K562 (cell line): ENCODE measurements at regions not wholly inside any gene's neighbourhood (a gene's known extent, or its start where the extent isn't known, plus 50 kb on each side); places are given as distances from the start of the nearest gene placed in this dataset.

Experiments used
- ATAC-seq: fragments of 200-7000 bp; cut with Tn5 transposase; 3 replicates; pipeline ENCODE4 v1.9.1; 2020; ENCODE audit warnings: moderate library complexity
- BruUV-seq: library from RNA; stranded (reverse); fragments of 400-500 nt; replicated peaks from 2 replicates; lab custom pipeline; 2021; lab: Mats Ljungman, UMichigan
- CTCF ChIA-PET: fragments of 300-600 bp; formaldehyde crosslinking; extraction: SDS; loops from one replicate; lab custom pipeline; 2021; ENCODE audit warnings: low intra/inter-chr PET ratio; lab: Yijun Ruan, JAX
- POLR2A ChIA-PET: fragments of 300-600, 350-650 bp; sonication (Branson Sonifier 250); formaldehyde crosslinking; extraction: SDS; loops from one replicate; lab custom pipeline; 2021; ENCODE audit warnings: antibody characterized with exemption, inconsistent platforms; lab: Yijun Ruan, JAX
- DNase-seq, 4 experiments: peaks; one replicate each; pipeline versions ENCODE4 v3.0.0 to v3.0.0-alpha.2; 2011 to 2018; ENCODE audit warnings: low spot score in 3 of 4, mixed read lengths in 3 of 4; ENCODE audit errors: extremely low read depth in 1 of 4
- FAIRE-seq: peaks from 2 replicates; lab custom pipeline; 2011; peaks lifted over from hg19 to GRCh38; lab: Jason Lieb, UNC
- H2AFZ ChIP-seq: 2 replicates; pipeline ENCODE4 v1.6.0; 2011; ENCODE audit warnings: low read depth, low read length, control low read depth, inconsistent platforms
- H3K27ac ChIP-seq: fragments of 200-600 bp; 3 replicates; pipeline ENCODE4 v1.8.0; 2011; ENCODE audit warnings: low read depth, mild to moderate bottlenecking, control low read depth, inconsistent platforms, low read length, moderate library complexity, mixed read lengths; ENCODE audit errors: extremely low read depth
- H3K27me3 ChIP-seq, 2 experiments: fragments of 300-600 bp in 1 of 2; 2 replicates in 1 of 2; 3 replicates in 1 of 2; pipeline versions ENCODE4 v1.6.0 to v1.8.0; 2011; ENCODE audit warnings: inconsistent platforms in 2 of 2, low read length in 2 of 2, mild to moderate bottlenecking in 1 of 2, mixed read lengths in 1 of 2, moderate library complexity in 1 of 2; ENCODE audit not compliant: control insufficient read depth in 2 of 2, insufficient read depth in 2 of 2
- H3K36me3 ChIP-seq: fragments of 300-600 bp; 3 replicates; pipeline ENCODE4 v1.8.0; 2011; ENCODE audit warnings: mild to moderate bottlenecking, low read length, inconsistent platforms; ENCODE audit not compliant: control insufficient read depth, insufficient read depth
- H3K4me1 ChIP-seq, 2 experiments: fragments of 200-600 bp in 1 of 2; replicated peaks in 1 of 2; 2 replicates in 1 of 2; 3 replicates in 1 of 2; pipeline versions ENCODE4 v1.5.1 to v1.8.0; 2011; ENCODE audit warnings: inconsistent platforms in 2 of 2, low read length in 2 of 2, mild to moderate bottlenecking in 1 of 2, mixed read lengths in 1 of 2, moderate library complexity in 1 of 2; ENCODE audit not compliant: control insufficient read depth in 2 of 2, insufficient read depth in 2 of 2
- H3K4me2 ChIP-seq: 2 replicates; pipeline ENCODE4 v1.6.1; 2011; ENCODE audit warnings: low read length, control low read depth, inconsistent platforms, mixed read lengths; ENCODE audit not compliant: insufficient read depth
- H3K4me3 ChIP-seq: fragments of 200-600 bp; sonication (generic), shearing (Covaris generic); 2 replicates; pipeline ENCODE4 v1.5.1; 2016; ENCODE audit warnings: control low read depth, inconsistent platforms
- H3K79me2 ChIP-seq: fragments of 200-600 bp; 3 replicates; pipeline ENCODE4 v1.8.0; 2011; ENCODE audit warnings: low read length, inconsistent platforms; ENCODE audit not compliant: control insufficient read depth, insufficient read depth
- H3K9ac ChIP-seq, 2 experiments: 2 replicates each; pipeline versions ENCODE4 v1.6.0 to v1.6.1; 2011; ENCODE audit warnings: low read depth in 2 of 2, low read length in 2 of 2, control low read depth in 1 of 2, inconsistent platforms in 1 of 2, mild to moderate bottlenecking in 1 of 2, mixed read lengths in 1 of 2; ENCODE audit not compliant: insufficient read depth in 1 of 2
- H3K9me1 ChIP-seq: one replicate; pipeline ENCODE4 v1.6.0; 2011; ENCODE audit warnings: inconsistent platforms, mild to moderate bottlenecking, low read length, moderate library complexity; ENCODE audit not compliant: control insufficient read depth, insufficient read depth
- H3K9me3 ChIP-seq: replicated peaks from 2 replicates; pipeline ENCODE4 v1.5.1; 2011; ENCODE audit warnings: low read depth, low read length, inconsistent platforms; ENCODE audit not compliant: control insufficient read depth, insufficient read depth
- H4K20me1 ChIP-seq: replicated peaks from 2 replicates; pipeline ENCODE4 v1.6.1; 2011; ENCODE audit warnings: low read length, inconsistent platforms, mixed read lengths; ENCODE audit not compliant: control insufficient read depth, insufficient read depth
- ELF2 ChIP-seq: fragments of 250-450 bp; sonication (Bioruptor Pico); IDR thresholded peaks from 2 replicates; pipeline ENCODE4 v1.5.0; 2021; ENCODE audit warnings: mild to moderate bottlenecking
- FOS ChIP-seq: IDR thresholded peaks from 3 replicates; pipeline ENCODE4 v1.6.1; 2011; ENCODE audit not compliant: insufficient read length; ENCODE audit errors: extremely low read depth
- GTF2A2 ChIP-seq: IDR thresholded peaks from 2 replicates; pipeline ENCODE4 v1.6.1; 2016; ENCODE audit warnings: mild to moderate bottlenecking, missing genetic modification characterization, missing compliant biosample characterization
- HMG20A ChIP-seq: fragments of 450-650 bp; formaldehyde crosslinking; conservative IDR thresholded peaks from 2 replicates; pipeline ENCODE4 v1.4.0; 2020; ENCODE audit warnings: mild to moderate bottlenecking, mixed read lengths
- IFI16 ChIP-seq: fragments of 250-450 bp; sonication (Bioruptor Pico); IDR thresholded peaks from 2 replicates; pipeline ENCODE4 v2.1.2; 2022; ENCODE audit warnings: mild to moderate bottlenecking, inconsistent platforms
- JUNB ChIP-seq: fragments of 450-650 bp; formaldehyde crosslinking; conservative IDR thresholded peaks from 2 replicates; pipeline ENCODE4 v1.4.0; 2020; ENCODE audit warnings: mild to moderate bottlenecking
- NUFIP1 ChIP-seq: fragments of 450-650 bp; IDR thresholded peaks from 2 replicates; pipeline ENCODE4 v1.6.1; 2018; ENCODE audit not compliant: partially characterized antibody
- PHF21A ChIP-seq: fragments of 450-650 bp; IDR thresholded peaks from 2 replicates; pipeline ENCODE4 v1.6.1; 2017; ENCODE audit warnings: low read depth, borderline replicate concordance
- RFX7 ChIP-seq: fragments of 250-450 bp; sonication (Bioruptor Pico); IDR thresholded peaks from 2 replicates; pipeline ENCODE4 v1.5.1; 2021; ENCODE audit warnings: mild to moderate bottlenecking
- SNIP1 ChIP-seq: fragments of 450-650 bp; IDR thresholded peaks from 2 replicates; pipeline ENCODE4 v1.7.1; 2017; ENCODE audit warnings: low read depth, mild to moderate bottlenecking
- SREBF1 ChIP-seq: fragments of 150-350 bp; IDR thresholded peaks from 2 replicates; pipeline ENCODE4 v1.6.1; 2014; ENCODE audit warnings: antibody characterized with exemption, low read depth, low read length, borderline replicate concordance
- SRSF1 ChIP-seq: fragments of 200-400 bp; formaldehyde crosslinking; IDR thresholded peaks from 2 replicates; pipeline ENCODE4 v1.6.1; 2017; ENCODE audit warnings: mild to moderate bottlenecking, low read depth, low read length, moderate library complexity
- YBX1 ChIP-seq: fragments of 450-650 bp; IDR thresholded peaks from 2 replicates; pipeline ENCODE4 v1.7.1; 2016; ENCODE audit warnings: mild to moderate bottlenecking
- ZNF239 ChIP-seq: fragments of 250-450 bp; sonication (Bioruptor Pico); IDR thresholded peaks from 2 replicates; pipeline ENCODE4 v1.4.0; 2020; ENCODE audit warnings: mild to moderate bottlenecking
- ZNF41 ChIP-seq: fragments of 250-450 bp; sonication (Bioruptor Pico); conservative IDR thresholded peaks from 2 replicates; pipeline ENCODE4 v1.4.0; 2020; ENCODE audit warnings: mild to moderate bottlenecking
- ZNF717 ChIP-seq: fragments of 250-450 bp; sonication (Bioruptor Pico); IDR thresholded peaks from 2 replicates; pipeline ENCODE4 v1.5.0; 2021
- ZNF764 ChIP-seq: fragments of 250-450 bp; sonication (Bioruptor Pico); IDR thresholded peaks from 2 replicates; pipeline ENCODE4 v1.4.0; 2020; ENCODE audit warnings: low read depth, mild to moderate bottlenecking, moderate library complexity
- WGBS: fragments of 100-300 bp; shearing (Covaris generic); methylation state at CpG from one replicate; pipeline ENCODE4 v1.1.6; 2016; ENCODE audit warnings: low coverage, mixed read lengths; ENCODE audit not compliant: insufficient coverage; ENCODE audit errors: missing lambda C conversion rate; 5-methylcytosine and 5-hydroxymethylcytosine counted together
- in situ Hi-C: fragments of 300-500 bp; cut with MboI; formaldehyde crosslinking; loops from 4 replicates; pipeline ENCODE4 v1.15.0; 2018; ENCODE audit warnings: inconsistent platforms, mixed read lengths
- intact Hi-C: fragments of 100-400 bp; cut with micrococcal nuclease; formaldehyde crosslinking; loops from 2 replicates; pipeline ENCODE4 v1.14.2; 2022
- TF ChIP-seq, protein P1 (sequence below): sonication (generic); formaldehyde crosslinking; IDR thresholded peaks from 2 replicates; pipeline ENCODE4 v1.9.0; 2022; ENCODE audit warnings: mild to moderate bottlenecking, missing genetic modification reagents
- TF ChIP-seq, protein P2 (sequence below): fragments of 250-450 bp; sonication (Bioruptor Pico); IDR thresholded peaks from 2 replicates; pipeline ENCODE4 v1.5.1; 2021; ENCODE audit warnings: mild to moderate bottlenecking
- TF ChIP-seq, protein P3 (sequence below): fragments of 450-650 bp; formaldehyde crosslinking; IDR thresholded peaks from 2 replicates; pipeline ENCODE4 v1.4.0; 2020; ENCODE audit warnings: mild to moderate bottlenecking, moderate library complexity

GRCh38 chr21:32951041-32951440 is 74.7 kb upstream of the OLIG2 start:
- ChIA-PET POLR2A (no interaction called here), CTCF (no interaction called here)
- peaks cover 4% of the 10 kb centered on the region for H3K9me1 ChIP-seq
- H3K4me2 ChIP-seq: no peak overlapping the region
- WGBS: 2% methylated on average over 6 of the region's 6 CpGs
- no peaks in the 10 kb centered on the region for H4K20me1 ChIP-seq
- no peak overlapping the region for H3K9ac ChIP-seq
- H3K27me3 ChIP-seq: peaks cover 28 to 43% of the 10 kb centered on the region in 2 experiments
- ATAC-seq (no peak), DNase-seq (no peak), FAIRE-seq (no peak)
- intact Hi-C loops: no loop called here
- in situ Hi-C loops: no loop called here
- H3K4me1 ChIP-seq: no peaks in the 10 kb centered on the region
- no peaks in the 10 kb centered on the region for H3K79me2 ChIP-seq
- no peak for TF ChIP-seq JUNB (CRISPR knock-in tag)
- no peak for TF ChIP-seq NUFIP1
- no peak for TF ChIP-seq ZNF239 (CRISPR knock-in tag)
- no peak for TF ChIP-seq ZNF764 (CRISPR knock-in tag)
- TF ChIP-seq, protein P1, sequence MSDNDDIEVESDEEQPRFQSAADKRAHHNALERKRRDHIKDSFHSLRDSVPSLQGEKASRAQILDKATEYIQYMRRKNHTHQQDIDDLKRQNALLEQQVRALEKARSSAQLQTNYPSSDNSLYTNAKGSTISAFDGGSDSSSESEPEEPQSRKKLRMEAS: no peak
- no peak for TF ChIP-seq ZNF41
- no peak for TF ChIP-seq YBX1
- no peak for TF ChIP-seq SNIP1
- TF ChIP-seq, protein P2, sequence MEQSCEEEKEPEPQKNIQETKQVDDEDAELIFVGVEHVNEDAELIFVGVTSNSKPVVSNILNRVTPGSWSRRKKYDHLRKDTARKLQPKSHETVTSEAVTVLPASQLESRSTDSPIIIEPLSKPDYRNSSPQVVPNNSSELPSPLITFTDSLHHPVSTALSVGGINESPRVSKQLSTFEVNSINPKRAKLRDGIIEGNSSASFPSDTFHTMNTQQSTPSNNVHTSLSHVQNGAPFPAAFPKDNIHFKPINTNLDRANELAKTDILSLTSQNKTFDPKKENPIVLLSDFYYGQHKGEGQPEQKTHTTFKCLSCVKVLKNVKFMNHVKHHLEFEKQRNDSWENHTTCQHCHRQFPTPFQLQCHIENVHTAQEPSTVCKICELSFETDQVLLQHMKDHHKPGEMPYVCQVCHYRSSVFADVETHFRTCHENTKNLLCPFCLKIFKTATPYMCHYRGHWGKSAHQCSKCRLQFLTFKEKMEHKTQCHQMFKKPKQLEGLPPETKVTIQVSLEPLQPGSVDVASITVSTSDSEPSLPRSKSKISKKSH: no peak
- TF ChIP-seq PHF21A: no peak
- TF ChIP-seq ELF2 (CRISPR knock-in tag): no peak
- TF ChIP-seq ZNF717 (CRISPR knock-in tag): no peak
- no peak for TF ChIP-seq RFX7 (CRISPR knock-in tag)
- no peak for TF ChIP-seq GTF2A2 (tag)
- no peak for TF ChIP-seq SRSF1
- no peak for TF ChIP-seq IFI16 (CRISPR knock-in tag)
- TF ChIP-seq HMG20A (CRISPR knock-in tag): no peak
- TF ChIP-seq FOS: no peak
- TF ChIP-seq SREBF1: no peak
- TF ChIP-seq, protein P3, sequence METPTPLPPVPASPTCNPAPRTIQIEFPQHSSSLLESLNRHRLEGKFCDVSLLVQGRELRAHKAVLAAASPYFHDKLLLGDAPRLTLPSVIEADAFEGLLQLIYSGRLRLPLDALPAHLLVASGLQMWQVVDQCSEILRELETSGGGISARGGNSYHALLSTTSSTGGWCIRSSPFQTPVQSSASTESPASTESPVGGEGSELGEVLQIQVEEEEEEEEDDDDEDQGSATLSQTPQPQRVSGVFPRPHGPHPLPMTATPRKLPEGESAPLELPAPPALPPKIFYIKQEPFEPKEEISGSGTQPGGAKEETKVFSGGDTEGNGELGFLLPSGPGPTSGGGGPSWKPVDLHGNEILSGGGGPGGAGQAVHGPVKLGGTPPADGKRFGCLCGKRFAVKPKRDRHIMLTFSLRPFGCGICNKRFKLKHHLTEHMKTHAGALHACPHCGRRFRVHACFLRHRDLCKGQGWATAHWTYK (CRISPR knock-in tag): no peak
- no peaks in the 10 kb centered on the region for H3K9me3 ChIP-seq
- H3K36me3 ChIP-seq: no peaks in the 10 kb centered on the region
- H2AFZ ChIP-seq: no peak overlapping the region
- BruUV-seq: no TSS peak
- H3K27ac ChIP-seq: no peak overlapping the region
- no peak overlapping the region for H3K4me3 ChIP-seq
